Neural progenitor cell (in vitro differentiated cells): ENCODE measurements at regions not wholly inside any gene's neighbourhood (a gene's known extent, or its start where the extent isn't known, plus 50 kb on each side); places are given as distances from the start of the nearest gene placed in this dataset.

ENCODE experiments used
- DNase-seq: peaks from one replicate; pipeline ENCODE4 v3.0.0-alpha.2; 2016; ENCODE audit warnings: low spot score
- H2AFZ ChIP-seq: fragments of 200-600 bp; sonication (generic); replicated peaks from 2 replicates; pipeline ENCODE4 v1.6.1; 2016; ENCODE audit warnings: antibody characterized with exemption
- H3F3A ChIP-seq: fragments of 200-600 bp; sonication (generic); 2 replicates; pipeline ENCODE4 v1.6.1; 2016; ENCODE audit warnings: antibody characterized with exemption, low read depth
- H3K27ac ChIP-seq: fragments of 200-600 bp; sonication (generic); 2 replicates; pipeline ENCODE4 v1.5.1; 2016; ENCODE audit warnings: mild to moderate bottlenecking
- H3K27me3 ChIP-seq: fragments of 200-600 bp; sonication (generic); 2 replicates; pipeline ENCODE4 v1.6.1; 2016; ENCODE audit warnings: mild to moderate bottlenecking, moderate library complexity
- H3K36me3 ChIP-seq: fragments of 200-600 bp; sonication (generic); 2 replicates; pipeline ENCODE4 v1.5.1; 2016
- H3K4me1 ChIP-seq: fragments of 200-600 bp; sonication (generic); 2 replicates; pipeline ENCODE4 v1.6.1; 2016; ENCODE audit warnings: mixed run types
- H3K4me2 ChIP-seq: fragments of 200-600 bp; sonication (generic); 2 replicates; pipeline ENCODE4 v1.6.1; 2016
- H3K4me3 ChIP-seq: fragments of 200-600 bp; sonication (generic); 2 replicates; pipeline ENCODE4 v1.5.1; 2016
- H3K79me2 ChIP-seq: fragments of 200-600 bp; sonication (generic); 2 replicates; pipeline ENCODE4 v1.6.1; 2016; ENCODE audit warnings: low read depth
- H3K9ac ChIP-seq: fragments of 200-600 bp; sonication (generic); 2 replicates; pipeline ENCODE4 v1.6.1; 2016
- H3K9me3 ChIP-seq: fragments of 200-600 bp; sonication (generic); 2 replicates; pipeline ENCODE4 v1.5.1; 2016; ENCODE audit warnings: low read depth
- H4K20me1 ChIP-seq: fragments of 200-600 bp; sonication (generic); 2 replicates; pipeline ENCODE4 v1.6.1; 2016; ENCODE audit warnings: low read depth
- H3K27ac Mint-ChIP-seq: 3 replicates; pipeline ENCODE4 v1.8.0; 2021; ENCODE audit warnings: mixed read lengths
- H3K27me3 Mint-ChIP-seq: 2 replicates; pipeline ENCODE4 v1.8.0; 2022; ENCODE audit warnings: low read depth, mild to moderate bottlenecking, inconsistent platforms, moderate library complexity, mixed read lengths; ENCODE audit not compliant: insufficient read depth
- H3K36me3 Mint-ChIP-seq: 3 replicates; pipeline ENCODE4 v1.8.0; 2021; ENCODE audit warnings: mixed read lengths
- H3K4me1 Mint-ChIP-seq: 3 replicates; pipeline ENCODE4 v1.8.0; 2021; ENCODE audit warnings: mixed read lengths
- H3K4me3 Mint-ChIP-seq: 3 replicates; pipeline ENCODE4 v1.8.0; 2021; ENCODE audit warnings: mild to moderate bottlenecking, moderate library complexity, mixed read lengths
- H3K9me3 Mint-ChIP-seq: 3 replicates; pipeline ENCODE4 v1.8.0; 2020; ENCODE audit warnings: mixed read lengths
- EZH2 ChIP-seq: fragments of 200-600 bp; sonication (generic); IDR thresholded peaks from 2 replicates; pipeline ENCODE4 v1.6.1; 2017; ENCODE audit warnings: antibody characterized with exemption, mild to moderate bottlenecking, moderate library complexity
- EZH2phosphoT487 ChIP-seq: fragments of 200-600 bp; sonication (generic); IDR thresholded peaks from 2 replicates; pipeline ENCODE4 v1.6.1; 2017; ENCODE audit warnings: antibody characterized with exemption
- TF ChIP-seq, protein P1 (sequence below): fragments of 200-600 bp; sonication (generic); IDR thresholded peaks from 2 replicates; pipeline ENCODE4 v1.5.1; 2017; ENCODE audit warnings: antibody characterized with exemption, mild to moderate bottlenecking

DNA sequence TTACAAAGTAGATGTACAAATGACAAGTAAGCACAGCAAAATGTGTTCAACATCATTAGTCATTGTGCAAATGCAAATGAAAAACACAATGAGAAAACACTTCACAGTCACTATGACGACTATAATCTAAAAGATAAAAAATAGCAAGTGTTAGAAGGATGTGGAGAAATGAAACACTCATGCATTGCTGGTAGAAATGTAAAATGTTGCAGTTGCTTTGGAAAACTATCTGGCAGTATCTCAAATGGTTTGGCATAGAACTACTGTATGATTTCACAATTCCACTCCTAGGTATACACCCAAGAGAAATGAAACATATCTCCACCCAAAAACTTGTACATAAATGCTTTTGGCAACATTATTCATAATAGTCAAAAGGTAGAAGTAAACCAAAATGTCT lies 459.7 kb upstream of the TRAM1L1 start:
- Histone ChIP-seq H3K27me3 (no peaks in the 10 kb centered on the region), H3K4me3 (no peak overlapping the region), H2AFZ (no peak overlapping the region), H3K9me3 (no peaks in the 10 kb centered on the region), H4K20me1 (no peaks in the 10 kb centered on the region), H3K9ac (no peak overlapping the region), H3K36me3 (no peaks in the 10 kb centered on the region), H3K4me2 (no peak overlapping the region), H3K4me1 (no peaks in the 10 kb centered on the region), H3K79me2 (no peaks in the 10 kb centered on the region), H3K27ac (no peak overlapping the region), H3F3A (no peaks in the 10 kb centered on the region)
- Mint-ChIP-seq H3K27ac (no peak overlapping the region), H3K4me3 (no peak overlapping the region), H3K36me3 (no peaks in the 10 kb centered on the region), H3K27me3 (no peaks in the 10 kb centered on the region), H3K4me1 (no peaks in the 10 kb centered on the region), H3K9me3 (no peaks in the 10 kb centered on the region)
- no peak for TF ChIP-seq EZH2phosphoT487
- TF ChIP-seq EZH2, result no peak
- TF ChIP-seq, protein P1, sequence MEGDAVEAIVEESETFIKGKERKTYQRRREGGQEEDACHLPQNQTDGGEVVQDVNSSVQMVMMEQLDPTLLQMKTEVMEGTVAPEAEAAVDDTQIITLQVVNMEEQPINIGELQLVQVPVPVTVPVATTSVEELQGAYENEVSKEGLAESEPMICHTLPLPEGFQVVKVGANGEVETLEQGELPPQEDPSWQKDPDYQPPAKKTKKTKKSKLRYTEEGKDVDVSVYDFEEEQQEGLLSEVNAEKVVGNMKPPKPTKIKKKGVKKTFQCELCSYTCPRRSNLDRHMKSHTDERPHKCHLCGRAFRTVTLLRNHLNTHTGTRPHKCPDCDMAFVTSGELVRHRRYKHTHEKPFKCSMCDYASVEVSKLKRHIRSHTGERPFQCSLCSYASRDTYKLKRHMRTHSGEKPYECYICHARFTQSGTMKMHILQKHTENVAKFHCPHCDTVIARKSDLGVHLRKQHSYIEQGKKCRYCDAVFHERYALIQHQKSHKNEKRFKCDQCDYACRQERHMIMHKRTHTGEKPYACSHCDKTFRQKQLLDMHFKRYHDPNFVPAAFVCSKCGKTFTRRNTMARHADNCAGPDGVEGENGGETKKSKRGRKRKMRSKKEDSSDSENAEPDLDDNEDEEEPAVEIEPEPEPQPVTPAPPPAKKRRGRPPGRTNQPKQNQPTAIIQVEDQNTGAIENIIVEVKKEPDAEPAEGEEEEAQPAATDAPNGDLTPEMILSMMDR, result no peak
- DNase-seq, result no peak

DNA sequence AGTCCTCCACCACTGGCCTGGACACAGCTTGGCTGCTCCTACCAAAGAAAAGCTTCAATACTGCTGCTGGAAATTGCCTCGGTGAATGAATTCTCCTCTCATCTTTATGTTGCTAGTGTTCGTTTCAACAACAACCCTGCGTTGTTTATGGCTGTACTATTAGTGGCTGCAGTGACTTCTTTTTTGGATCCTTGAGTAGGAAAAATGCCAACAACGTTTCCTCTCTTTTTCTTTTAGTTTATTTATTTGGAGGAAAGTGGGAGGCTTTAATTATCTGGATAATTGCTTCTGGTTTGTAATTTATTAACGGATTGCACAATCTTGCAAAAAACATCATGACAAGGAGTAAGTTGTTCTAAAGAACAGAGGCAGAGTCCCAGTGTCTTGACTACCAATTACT lies 464.1 kb upstream of the TRAM1L1 start:
- Histone ChIP-seq H3K9me3 (no peaks in the 10 kb centered on the region), H3K4me2 (no peak overlapping the region), H3K9ac (no peak overlapping the region), H3K79me2 (no peaks in the 10 kb centered on the region), H3K4me1 (no peaks in the 10 kb centered on the region), H3K27me3 (no peaks in the 10 kb centered on the region), H3K27ac (no peak overlapping the region), H4K20me1 (no peaks in the 10 kb centered on the region), H3K4me3 (no peak overlapping the region), H3F3A (no peaks in the 10 kb centered on the region), H3K36me3 (no peaks in the 10 kb centered on the region), H2AFZ (peak overlapping the region; percentile 0)
- no peaks in the 10 kb centered on the region for H3K4me1 Mint-ChIP-seq
- no peak overlapping the region for H3K4me3 Mint-ChIP-seq
- TF ChIP-seq EZH2 (no peak), EZH2phosphoT487 (no peak)
- TF ChIP-seq, protein P1, result no peak
- no peaks in the 10 kb centered on the region for H3K9me3 Mint-ChIP-seq
- no peaks in the 10 kb centered on the region for H3K36me3 Mint-ChIP-seq
- no peak for DNase-seq
- no peaks in the 10 kb centered on the region for H3K27me3 Mint-ChIP-seq
- H3K27ac Mint-ChIP-seq, result no peak overlapping the region

DNA sequence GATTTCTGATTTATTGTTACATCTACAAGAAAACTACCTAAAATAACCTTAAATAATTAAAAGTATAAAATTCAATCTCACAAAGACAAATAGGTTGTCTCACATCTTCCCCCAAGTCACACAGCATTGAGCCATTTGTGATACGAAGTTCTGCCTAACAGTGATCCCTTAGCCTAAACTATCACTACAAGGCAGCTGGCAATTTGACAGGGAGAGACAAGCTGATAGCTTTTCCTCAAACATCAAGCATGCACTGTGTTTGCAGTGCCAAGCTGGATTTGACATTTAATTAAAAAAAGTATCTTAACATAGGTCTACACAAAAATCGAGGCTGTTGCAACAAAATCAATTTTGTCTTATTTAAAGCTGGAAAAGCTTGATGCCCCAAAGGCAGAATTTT lies 464.7 kb upstream of the TRAM1L1 start:
- no peak overlapping the region for H3K4me3 ChIP-seq
- Mint-ChIP-seq H3K9me3 (no peaks in the 10 kb centered on the region), H3K27ac (no peak overlapping the region), H3K36me3 (no peaks in the 10 kb centered on the region), H3K4me1 (no peaks in the 10 kb centered on the region), H3K4me3 (no peak overlapping the region), H3K27me3 (no peaks in the 10 kb centered on the region)
- H3K4me2 ChIP-seq, result no peak overlapping the region
- TF ChIP-seq EZH2phosphoT487 (no peak), EZH2 (no peak)
- TF ChIP-seq, protein P1, result no peak
- no peak overlapping the region for H3K27ac ChIP-seq
- no peaks in the 10 kb centered on the region for H4K20me1 ChIP-seq
- no peaks in the 10 kb centered on the region for H3K79me2 ChIP-seq
- DNase-seq, result no peak
- no peak overlapping the region for H3K9ac ChIP-seq
- no peaks in the 10 kb centered on the region for H3K9me3 ChIP-seq
- no peak overlapping the region for H2AFZ ChIP-seq
- H3K36me3 ChIP-seq, result no peaks in the 10 kb centered on the region
- H3K4me1 ChIP-seq, result no peaks in the 10 kb centered on the region
- no peaks in the 10 kb centered on the region for H3F3A ChIP-seq
- H3K27me3 ChIP-seq, result no peaks in the 10 kb centered on the region

DNA sequence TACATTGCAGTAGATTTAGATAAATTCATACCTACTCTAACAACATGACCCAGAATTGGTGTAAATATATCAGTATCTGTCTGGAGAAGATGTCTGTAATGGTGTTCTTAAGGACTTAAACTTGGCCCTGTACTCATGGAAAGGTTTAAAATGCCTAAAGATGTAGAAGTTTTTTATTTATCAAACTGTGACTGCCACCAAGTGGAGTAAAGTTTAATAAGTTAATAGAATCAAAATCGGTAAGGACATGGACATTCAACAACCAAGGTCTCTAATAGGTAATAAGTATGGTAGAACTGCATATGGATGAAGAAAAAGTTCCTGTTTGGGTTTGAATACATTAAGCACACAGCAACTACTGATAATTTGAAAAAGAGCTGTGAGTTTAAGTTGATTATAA lies 474.0 kb upstream of the NDST3 start:
- Mint-ChIP-seq H3K9me3 (no peaks in the 10 kb centered on the region), H3K36me3 (no peaks in the 10 kb centered on the region), H3K27ac (no peak overlapping the region), H3K27me3 (no peaks in the 10 kb centered on the region), H3K4me3 (no peak overlapping the region), H3K4me1 (no peaks in the 10 kb centered on the region)
- Histone ChIP-seq H3K27ac (no peak overlapping the region), H3F3A (no peaks in the 10 kb centered on the region), H3K4me2 (no peak overlapping the region), H3K4me1 (no peaks in the 10 kb centered on the region), H3K79me2 (no peaks in the 10 kb centered on the region), H3K9ac (no peak overlapping the region), H3K4me3 (no peak overlapping the region), H3K36me3 (no peaks in the 10 kb centered on the region), H3K27me3 (no peaks in the 10 kb centered on the region), H4K20me1 (no peaks in the 10 kb centered on the region), H2AFZ (no peak overlapping the region), H3K9me3 (no peaks in the 10 kb centered on the region)
- TF ChIP-seq EZH2 (no peak), EZH2phosphoT487 (no peak)
- TF ChIP-seq, protein P1, result no peak
- no peak for DNase-seq
